Upper lobe of left lung (tissue), 4 donors: ENCODE measurements at regions not wholly inside any gene's neighbourhood (a gene's known extent, or its start where the extent isn't known, plus 50 kb on each side); places are given as distances from the start of the nearest gene placed in this dataset.

ENCODE experiments used
- EP300 ChIP-seq, 4 donors: sonication (generic); formaldehyde crosslinking; IDR thresholded peaks; one replicate each; pipeline ENCODE4 v1.5.1; 2017; ENCODE audit warnings: antibody characterized with exemption in 4 of 4, control low read depth in 2 of 4
- POLR2A ChIP-seq, 4 donors: fragments of 450-650 bp; IDR thresholded peaks; one replicate each; pipeline ENCODE4 v1.5.1; 2016 to 2017; ENCODE audit warnings: antibody characterized with exemption in 4 of 4, mild to moderate bottlenecking in 2 of 4
- POLR2AphosphoS5 ChIP-seq, 2 donors: sonication (generic); formaldehyde crosslinking; IDR thresholded peaks; one replicate each; pipeline ENCODE4 v1.5.1; 2017; ENCODE audit warnings: antibody characterized with exemption in 2 of 2
- TF ChIP-seq, protein P1 (sequence below), 6 experiments: fragments of 450-650 bp in 4 of 6; fragments of 200-600 bp in 2 of 6; sonication (generic) in 2 of 6; IDR thresholded peaks; one replicate each; pipeline ENCODE4 v1.5.1; 2016 to 2019; ENCODE audit warnings: antibody characterized with exemption in 6 of 6

DNA sequence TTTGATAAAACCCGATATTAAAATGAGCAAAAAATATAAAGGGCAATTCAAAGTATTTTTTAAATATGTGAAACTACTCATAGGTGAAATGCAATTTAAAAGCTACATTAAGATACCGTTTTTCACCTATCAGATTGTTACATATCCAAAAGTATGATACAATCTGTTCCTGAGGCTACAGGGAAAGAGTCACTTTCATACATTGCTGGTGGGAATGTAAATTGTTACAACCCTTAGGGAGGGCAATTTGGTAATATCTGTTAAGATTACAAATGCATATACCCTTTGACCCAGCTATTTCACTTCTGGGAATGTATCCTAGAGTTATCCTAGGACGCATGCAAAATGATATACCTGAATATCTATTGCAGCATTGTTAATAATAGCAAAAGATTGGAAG, 132.1 kb downstream of the BLID start:
- TF ChIP-seq, protein P1, sequence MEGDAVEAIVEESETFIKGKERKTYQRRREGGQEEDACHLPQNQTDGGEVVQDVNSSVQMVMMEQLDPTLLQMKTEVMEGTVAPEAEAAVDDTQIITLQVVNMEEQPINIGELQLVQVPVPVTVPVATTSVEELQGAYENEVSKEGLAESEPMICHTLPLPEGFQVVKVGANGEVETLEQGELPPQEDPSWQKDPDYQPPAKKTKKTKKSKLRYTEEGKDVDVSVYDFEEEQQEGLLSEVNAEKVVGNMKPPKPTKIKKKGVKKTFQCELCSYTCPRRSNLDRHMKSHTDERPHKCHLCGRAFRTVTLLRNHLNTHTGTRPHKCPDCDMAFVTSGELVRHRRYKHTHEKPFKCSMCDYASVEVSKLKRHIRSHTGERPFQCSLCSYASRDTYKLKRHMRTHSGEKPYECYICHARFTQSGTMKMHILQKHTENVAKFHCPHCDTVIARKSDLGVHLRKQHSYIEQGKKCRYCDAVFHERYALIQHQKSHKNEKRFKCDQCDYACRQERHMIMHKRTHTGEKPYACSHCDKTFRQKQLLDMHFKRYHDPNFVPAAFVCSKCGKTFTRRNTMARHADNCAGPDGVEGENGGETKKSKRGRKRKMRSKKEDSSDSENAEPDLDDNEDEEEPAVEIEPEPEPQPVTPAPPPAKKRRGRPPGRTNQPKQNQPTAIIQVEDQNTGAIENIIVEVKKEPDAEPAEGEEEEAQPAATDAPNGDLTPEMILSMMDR (IDR thresholded peaks at IDR 0.05): no peak
- TF ChIP-seq POLR2AphosphoS5 (IDR thresholded peaks at IDR 0.05): no peak
- no peak for TF ChIP-seq POLR2A (IDR thresholded peaks at IDR 0.05)
- TF ChIP-seq EP300 (IDR thresholded peaks at IDR 0.05): no peak
